NCI-H526 (cell line): ENCODE measurements at regions not wholly inside any gene's neighbourhood (a gene's known extent, or its start where the extent isn't known, plus 50 kb on each side); places are given as distances from the start of the nearest gene placed in this dataset.
"Not testable (repeated sequence)": the region's sequence is repeated elsewhere in the genome, so short reads cannot be mapped to it uniquely, and the experiment has no call there.

Experiments used
- DNase-seq, 2 experiments: peaks; one replicate each; lab custom pipeline; 2025; lab: John Stamatoyannopoulos, UW

GRCh38 chr18:73681912-73682311 lies 465.7 kb downstream of the FBXO15 start:
- DNase-seq, result no peak

- DNase-seq, result no peak
Observed at GRCh38 chr18:73681398-73681797, 466.2 kb downstream of the FBXO15 start.

GRCh38 chr18:73679941-73680712 lies 467.5 kb downstream of the FBXO15 start:
- DNase-seq, result no peak

GRCh38 chr18:73677450-73677849 lies 470.2 kb downstream of the FBXO15 start:
- no peak for DNase-seq

- DNase-seq, result no peak
Observed at GRCh38 chr18:73674125-73674865, 473.3 kb downstream of the FBXO15 start.

GRCh38 chr18:73671480-73671879 lies 476.2 kb downstream of the FBXO15 start:
- DNase-seq, result not testable (repeated sequence)

- DNase-seq, result no peak
Observed at GRCh38 chr18:73670524-73670923, 477.1 kb downstream of the FBXO15 start.

- no peak for DNase-seq
Observed at GRCh38 chr18:73670039-73670438, 477.6 kb downstream of the FBXO15 start.

- DNase-seq, result no peak
Observed at GRCh38 chr18:73669297-73669696, 478.3 kb downstream of the FBXO15 start.

- DNase-seq, result no peak
Observed at GRCh38 chr18:73668051-73668450, 479.6 kb downstream of the FBXO15 start.

GRCh38 chr18:73666772-73667171 lies 480.9 kb downstream of the FBXO15 start:
- DNase-seq, result no peak

GRCh38 chr18:73664896-73665295 lies 482.7 kb downstream of the FBXO15 start:
- no peak for DNase-seq

- DNase-seq, result no peak
Observed at GRCh38 chr18:73663581-73663980, 484.1 kb downstream of the FBXO15 start.

- DNase-seq, result no peak
Observed at GRCh38 chr18:73662421-73662820, 485.2 kb downstream of the FBXO15 start.

GRCh38 chr18:73660931-73661856 lies 486.4 kb downstream of the FBXO15 start:
- no peak for DNase-seq

- no peak for DNase-seq
Observed at GRCh38 chr18:73656691-73657090, 490.9 kb downstream of the FBXO15 start.

GRCh38 chr18:73653827-73654226 lies 493.8 kb downstream of the FBXO15 start:
- no peak for DNase-seq

GRCh38 chr18:73653251-73653650 lies 494.4 kb downstream of the FBXO15 start:
- no peak for DNase-seq

GRCh38 chr18:73647391-73647790 lies 500.2 kb downstream of the FBXO15 start:
- DNase-seq, result no peak

- no peak for DNase-seq
Observed at GRCh38 chr18:73646772-73647171, 500.9 kb downstream of the FBXO15 start.

GRCh38 chr18:73646196-73646595 lies 501.4 kb downstream of the FBXO15 start:
- no peak for DNase-seq

- no peak for DNase-seq
Observed at GRCh38 chr18:73645160-73645715, 502.4 kb downstream of the FBXO15 start.
